ENCODE measurements at regions not wholly inside any gene's neighbourhood (a gene's known extent, or its start where the extent isn't known, plus 50 kb on each side); places are given as distances from the start of the nearest gene placed in this dataset.

- Histone ChIP-seq H3K4me3 (ENCODE audit: low read depth in 1 of 5, low read length in 5 of 5) (no peak overlapping the region), H3K27ac (ENCODE audit: low read depth, low read length) (no peak overlapping the region), H3K9ac (ENCODE audit: low read length in 5 of 5) (no peak overlapping the region), H3K36me3 (ENCODE audit: control insufficient read depth in 5 of 5, insufficient read depth in 5 of 5, low read length in 5 of 5) (no peaks in the 10 kb centered on the region), H3K27me3 (ENCODE audit: control insufficient read depth in 5 of 5, insufficient read depth in 4 of 5, low read length in 5 of 5) (peaks cover 4 to 16% (median 10%) of the 10 kb centered on the region in 5 donors), H3K9me3 (ENCODE audit: control insufficient read depth in 5 of 5, low read length in 5 of 5) (no peaks in the 10 kb centered on the region), H3K4me1 (ENCODE audit: control insufficient read depth in 5 of 5, insufficient read depth in 5 of 5, low read length in 5 of 5) (no peaks in the 10 kb centered on the region)
These were observed 242.7 kb downstream of the MYLK4 start for GRCh38 chr6:2508071-2508470.

GRCh38 chr6:2507521-2508037, 243.1 kb downstream of the MYLK4 start:
- no peaks in the 10 kb centered on the region for H3K9me3 ChIP-seq (ENCODE audit: control insufficient read depth in 5 of 5, low read length in 5 of 5)
- no peak overlapping the region for H3K27ac ChIP-seq (ENCODE audit: low read depth, low read length)
- H3K27me3 ChIP-seq (ENCODE audit: control insufficient read depth in 5 of 5, insufficient read depth in 4 of 5, low read length in 5 of 5) = peaks cover 4 to 16% (median 10%) of the 10 kb centered on the region in 5 donors
- no peak overlapping the region for H3K4me3 ChIP-seq (ENCODE audit: low read depth in 1 of 5, low read length in 5 of 5)
- no peaks in the 10 kb centered on the region for H3K36me3 ChIP-seq (ENCODE audit: control insufficient read depth in 5 of 5, insufficient read depth in 5 of 5, low read length in 5 of 5)
- no peak overlapping the region for H3K9ac ChIP-seq (ENCODE audit: low read length in 5 of 5)
- H3K4me1 ChIP-seq (ENCODE audit: control insufficient read depth in 5 of 5, insufficient read depth in 5 of 5, low read length in 5 of 5) = no peaks in the 10 kb centered on the region

- Histone ChIP-seq H3K9ac (ENCODE audit: low read length in 5 of 5) (no peak overlapping the region), H3K4me3 (ENCODE audit: low read depth in 1 of 5, low read length in 5 of 5) (no peak overlapping the region), H3K27me3 (ENCODE audit: control insufficient read depth in 5 of 5, insufficient read depth in 4 of 5, low read length in 5 of 5) (peaks cover 4 to 16% (median 10%) of the 10 kb centered on the region in 5 donors), H3K9me3 (ENCODE audit: control insufficient read depth in 5 of 5, low read length in 5 of 5) (no peaks in the 10 kb centered on the region), H3K4me1 (ENCODE audit: control insufficient read depth in 5 of 5, insufficient read depth in 5 of 5, low read length in 5 of 5) (no peaks in the 10 kb centered on the region), H3K27ac (ENCODE audit: low read depth, low read length) (no peak overlapping the region), H3K36me3 (ENCODE audit: control insufficient read depth in 5 of 5, insufficient read depth in 5 of 5, low read length in 5 of 5) (no peaks in the 10 kb centered on the region)
These were observed 243.7 kb downstream of the MYLK4 start for GRCh38 chr6:2507016-2507415.

GRCh38 chr6:2505624-2506023, 245.1 kb downstream of the MYLK4 start:
- H3K4me3 ChIP-seq (ENCODE audit: low read depth in 1 of 5, low read length in 5 of 5) = no peak overlapping the region
- H3K27ac ChIP-seq (ENCODE audit: low read depth, low read length) = no peak overlapping the region
- H3K36me3 ChIP-seq (ENCODE audit: control insufficient read depth in 5 of 5, insufficient read depth in 5 of 5, low read length in 5 of 5) = no peaks in the 10 kb centered on the region
- H3K4me1 ChIP-seq (ENCODE audit: control insufficient read depth in 5 of 5, insufficient read depth in 5 of 5, low read length in 5 of 5) = no peaks in the 10 kb centered on the region
- no peaks in the 10 kb centered on the region for H3K9me3 ChIP-seq (ENCODE audit: control insufficient read depth in 5 of 5, low read length in 5 of 5)
- peaks cover 4 to 16% (median 10%) of the 10 kb centered on the region in 5 donors for H3K27me3 ChIP-seq (ENCODE audit: control insufficient read depth in 5 of 5, insufficient read depth in 4 of 5, low read length in 5 of 5)
- H3K9ac ChIP-seq (ENCODE audit: low read length in 5 of 5) = no peak overlapping the region

GRCh38 chr6:2504495-2505064, 246.1 kb downstream of the MYLK4 start:
- Histone ChIP-seq H3K27ac (ENCODE audit: low read depth, low read length) (no peak overlapping the region), H3K36me3 (ENCODE audit: control insufficient read depth in 5 of 5, insufficient read depth in 5 of 5, low read length in 5 of 5) (no peaks in the 10 kb centered on the region), H3K4me1 (ENCODE audit: control insufficient read depth in 5 of 5, insufficient read depth in 5 of 5, low read length in 5 of 5) (no peaks in the 10 kb centered on the region), H3K9me3 (ENCODE audit: control insufficient read depth in 5 of 5, low read length in 5 of 5) (no peaks in the 10 kb centered on the region), H3K27me3 (ENCODE audit: control insufficient read depth in 5 of 5, insufficient read depth in 4 of 5, low read length in 5 of 5) (peaks cover 0 to 13% (median 7%) of the 10 kb centered on the region in 5 donors), H3K9ac (ENCODE audit: low read length in 5 of 5) (no peak overlapping the region), H3K4me3 (ENCODE audit: low read depth in 1 of 5, low read length in 5 of 5) (no peak overlapping the region)

- H3K27ac ChIP-seq (ENCODE audit: low read depth, low read length) = no peak overlapping the region
- no peaks in the 10 kb centered on the region for H3K36me3 ChIP-seq (ENCODE audit: control insufficient read depth in 5 of 5, insufficient read depth in 5 of 5, low read length in 5 of 5)
- peaks cover 0 to 13% (median 7%) of the 10 kb centered on the region in 5 donors for H3K27me3 ChIP-seq (ENCODE audit: control insufficient read depth in 5 of 5, insufficient read depth in 4 of 5, low read length in 5 of 5)
- H3K9ac ChIP-seq (ENCODE audit: low read length in 5 of 5) = no peak overlapping the region
- H3K4me1 ChIP-seq (ENCODE audit: control insufficient read depth in 5 of 5, insufficient read depth in 5 of 5, low read length in 5 of 5) = no peaks in the 10 kb centered on the region
- H3K4me3 ChIP-seq (ENCODE audit: low read depth in 1 of 5, low read length in 5 of 5) = no peak overlapping the region
- no peaks in the 10 kb centered on the region for H3K9me3 ChIP-seq (ENCODE audit: control insufficient read depth in 5 of 5, low read length in 5 of 5)
These were observed 246.8 kb downstream of the MYLK4 start for GRCh38 chr6:2503816-2504494.

GRCh38 chr6:2502998-2503674, 247.6 kb downstream of the MYLK4 start:
- no peak overlapping the region for H3K4me3 ChIP-seq (ENCODE audit: low read depth in 1 of 5, low read length in 5 of 5)
- no peaks in the 10 kb centered on the region for H3K9me3 ChIP-seq (ENCODE audit: control insufficient read depth in 5 of 5, low read length in 5 of 5)
- no peak overlapping the region for H3K9ac ChIP-seq (ENCODE audit: low read length in 5 of 5)
- H3K4me1 ChIP-seq (ENCODE audit: control insufficient read depth in 5 of 5, insufficient read depth in 5 of 5, low read length in 5 of 5) = no peaks in the 10 kb centered on the region
- peaks cover 0 to 9% (median 4%) of the 10 kb centered on the region in 5 donors for H3K27me3 ChIP-seq (ENCODE audit: control insufficient read depth in 5 of 5, insufficient read depth in 4 of 5, low read length in 5 of 5)
- no peaks in the 10 kb centered on the region for H3K36me3 ChIP-seq (ENCODE audit: control insufficient read depth in 5 of 5, insufficient read depth in 5 of 5, low read length in 5 of 5)
- no peak overlapping the region for H3K27ac ChIP-seq (ENCODE audit: low read depth, low read length)

- Histone ChIP-seq H3K27me3 (ENCODE audit: control insufficient read depth in 5 of 5, insufficient read depth in 4 of 5, low read length in 5 of 5) (peaks cover 0 to 9% (median 3%) of the 10 kb centered on the region in 5 donors), H3K36me3 (ENCODE audit: control insufficient read depth in 5 of 5, insufficient read depth in 5 of 5, low read length in 5 of 5) (no peaks in the 10 kb centered on the region), H3K27ac (ENCODE audit: low read depth, low read length) (no peak overlapping the region), H3K4me1 (ENCODE audit: control insufficient read depth in 5 of 5, insufficient read depth in 5 of 5, low read length in 5 of 5) (no peaks in the 10 kb centered on the region), H3K9ac (ENCODE audit: low read length in 5 of 5) (no peak overlapping the region), H3K9me3 (ENCODE audit: control insufficient read depth in 5 of 5, low read length in 5 of 5) (no peaks in the 10 kb centered on the region), H3K4me3 (ENCODE audit: low read depth in 1 of 5, low read length in 5 of 5) (no peak overlapping the region)
These were observed 248.4 kb downstream of the MYLK4 start for GRCh38 chr6:2502096-2502997.

- Histone ChIP-seq H3K36me3 (ENCODE audit: control insufficient read depth in 5 of 5, insufficient read depth in 5 of 5, low read length in 5 of 5) (no peaks in the 10 kb centered on the region), H3K4me1 (ENCODE audit: control insufficient read depth in 5 of 5, insufficient read depth in 5 of 5, low read length in 5 of 5) (no peaks in the 10 kb centered on the region), H3K27ac (ENCODE audit: low read depth, low read length) (no peak overlapping the region), H3K9me3 (ENCODE audit: control insufficient read depth in 5 of 5, low read length in 5 of 5) (no peaks in the 10 kb centered on the region), H3K27me3 (ENCODE audit: control insufficient read depth in 5 of 5, insufficient read depth in 4 of 5, low read length in 5 of 5) (peaks cover 0 to 9% (median 0%) of the 10 kb centered on the region in 5 donors), H3K9ac (ENCODE audit: low read length in 5 of 5) (no peak overlapping the region), H3K4me3 (ENCODE audit: low read depth in 1 of 5, low read length in 5 of 5) (no peak overlapping the region)
These were observed 252.6 kb downstream of the MYLK4 start for GRCh38 chr6:2497922-2498623.

Data from subcutaneous abdominal adipose tissue (tissue), 5 donors.